Ascending aorta (tissue), 2 donors: ENCODE measurements at regions not wholly inside any gene's neighbourhood (a gene's known extent, or its start where the extent isn't known, plus 50 kb on each side); places are given as distances from the start of the nearest gene placed in this dataset.

Experiments used
- DNase-seq, 2 donors: peaks; one replicate each; pipeline ENCODE4 v3.0.0-alpha.2; 2019; ENCODE audit warnings: low spot score in 2 of 2
- H3K27ac ChIP-seq, 2 donors: fragments of 200-600 bp; sonication (generic); one replicate each; pipeline ENCODE4 v1.5.1; 2016 to 2017; ENCODE audit warnings: mild to moderate bottlenecking in 1 of 2
- H3K27me3 ChIP-seq: fragments of 200-600 bp; sonication (generic); one replicate; pipeline ENCODE4 v1.5.1; 2017
- H3K36me3 ChIP-seq, 2 donors: fragments of 200-600 bp; sonication (generic); one replicate each; pipeline ENCODE4 v1.5.1; 2016
- H3K4me1 ChIP-seq, 2 donors: fragments of 200-600 bp; sonication (generic); one replicate each; pipeline ENCODE4 v1.5.1; 2016 to 2017; ENCODE audit warnings: mild to moderate bottlenecking in 1 of 2
- H3K4me3 ChIP-seq, 2 donors: fragments of 200-600 bp; sonication (generic); one replicate each; pipeline ENCODE4 v1.5.1; 2016 to 2017; ENCODE audit warnings: mild to moderate bottlenecking in 1 of 2
- H3K9me3 ChIP-seq, 2 donors: fragments of 200-600 bp; sonication (generic); one replicate each; pipeline ENCODE4 v1.5.1; 2016
- CTCF ChIP-seq, 3 experiments: fragments of 200-600 bp in 2 of 3; fragments of 450-650 bp in 1 of 3; sonication (generic) in 2 of 3; IDR thresholded peaks; one replicate each; pipeline ENCODE4 v1.5.1; 2016 to 2019; ENCODE audit warnings: antibody characterized with exemption in 3 of 3, mild to moderate bottlenecking in 1 of 3, moderate library complexity in 1 of 3
- intact Hi-C: fragments of 100-400 bp; cut with DNase I; formaldehyde crosslinking; loops from one replicate; pipeline ENCODE4 v1.15.1; 2023

GRCh38 chr18:33914399-33914798 lies 310.3 kb downstream of the NOL4 start:
- H3K9me3 ChIP-seq, result no peaks in the 10 kb centered on the region
- DNase-seq, result no peak
- H3K27me3 ChIP-seq, result no peaks in the 10 kb centered on the region
- no peak overlapping the region for H3K27ac ChIP-seq
- H3K36me3 ChIP-seq, result no peaks in the 10 kb centered on the region
- H3K4me1 ChIP-seq, result no peaks in the 10 kb centered on the region
- intact Hi-C loops, result no loop called here
- no peak for TF ChIP-seq CTCF (IDR thresholded peaks at IDR 0.05)
- no peak overlapping the region for H3K4me3 ChIP-seq

GRCh38 chr18:33906046-33906445 lies 318.7 kb downstream of the NOL4 start:
- H3K9me3 ChIP-seq, result no peaks in the 10 kb centered on the region
- no peaks in the 10 kb centered on the region for H3K36me3 ChIP-seq
- H3K4me1 ChIP-seq, result no peaks in the 10 kb centered on the region
- no peak overlapping the region for H3K27ac ChIP-seq
- no peak for DNase-seq
- TF ChIP-seq CTCF (IDR thresholded peaks at IDR 0.05), result no peak
- H3K4me3 ChIP-seq, result no peak overlapping the region
- intact Hi-C loops, result no loop called here
- no peaks in the 10 kb centered on the region for H3K27me3 ChIP-seq

GRCh38 chr18:33901894-33902512 lies 322.7 kb downstream of the NOL4 start:
- H3K4me3 ChIP-seq, result no peak overlapping the region
- no peaks in the 10 kb centered on the region for H3K36me3 ChIP-seq
- H3K27ac ChIP-seq, result no peak overlapping the region
- intact Hi-C loops, result no loop called here
- H3K9me3 ChIP-seq, result no peaks in the 10 kb centered on the region
- no peaks in the 10 kb centered on the region for H3K27me3 ChIP-seq
- H3K4me1 ChIP-seq, result no peaks in the 10 kb centered on the region
- TF ChIP-seq CTCF (IDR thresholded peaks at IDR 0.05), result no peak
- no peak for DNase-seq

- Histone ChIP-seq H3K9me3 (no peaks in the 10 kb centered on the region), H3K36me3 (no peaks in the 10 kb centered on the region), H3K27ac (no peak overlapping the region), H3K4me1 (no peaks in the 10 kb centered on the region), H3K4me3 (no peak overlapping the region), H3K27me3 (no peaks in the 10 kb centered on the region)
- no peak for DNase-seq
- intact Hi-C loops, result no loop called here
- no peak for TF ChIP-seq CTCF (IDR thresholded peaks at IDR 0.05)
Observed at GRCh38 chr18:33900638-33901037, 322.6 kb downstream of the ASXL3 start.

GRCh38 chr18:33898427-33898826 lies 320.4 kb downstream of the ASXL3 start:
- Histone ChIP-seq H3K36me3 (no peaks in the 10 kb centered on the region), H3K4me3 (no peak overlapping the region), H3K27ac (no peak overlapping the region), H3K9me3 (no peaks in the 10 kb centered on the region), H3K4me1 (no peaks in the 10 kb centered on the region), H3K27me3 (no peaks in the 10 kb centered on the region)
- no peak for DNase-seq
- intact Hi-C loops, result no loop called here
- TF ChIP-seq CTCF (IDR thresholded peaks at IDR 0.05), result no peak

GRCh38 chr18:33878213-33878612 lies 300.2 kb downstream of the ASXL3 start:
- Histone ChIP-seq H3K4me3 (no peak overlapping the region), H3K36me3 (no peaks in the 10 kb centered on the region), H3K27ac (no peak overlapping the region), H3K27me3 (no peaks in the 10 kb centered on the region), H3K4me1 (no peaks in the 10 kb centered on the region), H3K9me3 (no peaks in the 10 kb centered on the region)
- no peak for TF ChIP-seq CTCF (IDR thresholded peaks at IDR 0.05)
- intact Hi-C loops, result no loop called here
- DNase-seq, result no peak
